ENCODE measurements at regions not wholly inside any gene's neighbourhood (a gene's known extent, or its start where the extent isn't known, plus 50 kb on each side); places are given as distances from the start of the nearest gene placed in this dataset.

DNA sequence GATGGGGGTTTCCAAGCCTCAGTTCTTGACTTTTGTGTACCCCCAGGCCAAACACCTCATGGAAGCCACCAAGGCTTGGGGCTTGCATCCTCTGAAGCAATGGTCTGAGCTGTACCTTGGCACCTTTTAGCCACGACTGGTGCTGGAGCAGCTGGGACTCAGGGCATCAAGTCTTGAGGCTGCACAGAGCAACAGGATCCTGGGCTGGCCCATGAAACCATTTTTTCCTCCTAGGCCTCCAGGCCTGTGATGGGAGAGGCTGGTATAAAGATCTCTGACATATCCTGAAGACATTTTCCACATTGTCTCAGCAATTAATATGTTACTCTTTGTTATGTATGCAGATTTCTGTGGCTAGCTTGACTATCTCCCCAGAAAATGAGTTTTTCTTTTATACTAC, 269.1 kb upstream of the TBX18 start:
- Mint-ChIP-seq H3K36me3 (peaks cover 0 to 3% (median 0%) of the 10 kb centered on the region in 3 donors), H3K4me1 (no peaks in the 10 kb centered on the region), H3K27me3 (no peaks in the 10 kb centered on the region), H3K4me3 (no peak overlapping the region), H3K9me3 (peaks cover 6 to 18% (median 11%) of the 10 kb centered on the region in 5 donors), H3K27ac (no peak overlapping the region)
- H3K36me3 ChIP-seq (ENCODE audit: insufficient read depth, low read length) = no peaks in the 10 kb centered on the region
- H3K27ac ChIP-seq (ENCODE audit: low read depth, low read length) = no peak overlapping the region
- H3K4me1 ChIP-seq (ENCODE audit: insufficient read depth, low read length) = no peaks in the 10 kb centered on the region
- CTCF ChIA-PET = no interaction called here
- no peak overlapping the region for H3K4me3 ChIP-seq (ENCODE audit: low read length)
- no peaks in the 10 kb centered on the region for H3K27me3 ChIP-seq (ENCODE audit: insufficient read depth, low read length, poor library complexity, severe bottlenecking)
- POLR2A ChIA-PET = no interaction called here
- no peak for DNase-seq
- no peaks in the 10 kb centered on the region for H3K9me3 ChIP-seq (ENCODE audit: low read length)

DNA sequence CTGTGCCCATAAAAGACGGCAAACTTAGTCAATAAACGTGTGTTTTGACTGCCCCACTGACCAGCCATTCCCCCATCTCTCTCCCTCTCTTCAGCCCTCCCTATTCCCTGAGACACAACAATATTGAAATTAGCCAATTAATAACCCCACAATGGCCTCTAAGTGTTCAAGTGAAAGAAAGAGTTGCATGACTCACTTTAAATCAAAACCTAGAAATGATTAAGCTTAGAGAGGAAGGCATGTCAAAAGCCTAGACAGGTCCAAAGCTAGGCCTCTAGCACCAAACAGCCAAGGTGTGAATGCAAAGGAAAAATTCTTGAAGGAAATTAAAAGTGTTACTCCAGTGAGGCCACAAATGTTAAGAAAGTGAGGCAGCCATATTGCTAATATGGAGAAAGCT, 261.6 kb upstream of the TBX18 start:
- ChIA-PET CTCF (no interaction called here), POLR2A (no interaction called here)

DNA sequence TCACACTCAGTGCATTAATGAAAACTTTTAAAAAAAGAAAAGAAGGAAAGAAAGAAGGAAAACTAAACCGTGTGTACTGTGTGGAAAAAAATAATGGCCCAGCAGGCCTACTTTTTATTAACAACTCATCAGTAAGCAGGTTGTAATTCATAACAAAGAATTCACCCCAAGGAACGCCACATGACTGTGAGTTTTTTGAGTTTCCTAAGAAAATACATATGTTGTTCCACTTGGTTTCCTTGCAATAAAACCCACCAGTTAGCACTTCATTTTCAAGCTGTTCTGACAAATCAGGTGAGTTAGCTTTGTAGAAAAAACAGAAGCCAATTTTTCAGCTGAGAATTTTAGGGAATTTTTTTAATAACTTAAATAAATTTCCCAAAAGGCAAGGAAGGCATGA, 259.3 kb upstream of the TBX18 start:
- Mint-ChIP-seq H3K27me3 (no peaks in the 10 kb centered on the region), H3K9me3 (peaks cover 0 to 4% (median 0%) of the 10 kb centered on the region in 5 donors), H3K27ac (no peak overlapping the region), H3K36me3 (no peaks in the 10 kb centered on the region), H3K4me3 (no peak overlapping the region), H3K4me1 (no peaks in the 10 kb centered on the region)
- Histone ChIP-seq H3K27me3 (ENCODE audit: insufficient read depth, low read length, poor library complexity, severe bottlenecking) (no peaks in the 10 kb centered on the region), H3K9me3 (ENCODE audit: low read length) (no peaks in the 10 kb centered on the region), H3K27ac (ENCODE audit: low read depth, low read length) (no peak overlapping the region), H3K36me3 (ENCODE audit: insufficient read depth, low read length) (no peaks in the 10 kb centered on the region), H3K4me1 (ENCODE audit: insufficient read depth, low read length) (no peaks in the 10 kb centered on the region), H3K4me3 (ENCODE audit: low read length) (no peak overlapping the region)
- CTCF ChIA-PET = no interaction called here
- DNase-seq = no peak
- POLR2A ChIA-PET = no interaction called here

More for the DNA sequence above, 261.6 kb upstream of the TBX18 start:
- DNase-seq = no peak
- Histone ChIP-seq H3K4me3 (ENCODE audit: low read length) (no peak overlapping the region), H3K4me1 (ENCODE audit: insufficient read depth, low read length) (no peaks in the 10 kb centered on the region), H3K27me3 (ENCODE audit: insufficient read depth, low read length, poor library complexity, severe bottlenecking) (no peaks in the 10 kb centered on the region), H3K36me3 (ENCODE audit: insufficient read depth, low read length) (no peaks in the 10 kb centered on the region), H3K27ac (ENCODE audit: low read depth, low read length) (no peak overlapping the region), H3K9me3 (ENCODE audit: low read length) (no peaks in the 10 kb centered on the region)
- Mint-ChIP-seq H3K36me3 (no peaks in the 10 kb centered on the region), H3K4me1 (no peaks in the 10 kb centered on the region), H3K27me3 (no peaks in the 10 kb centered on the region), H3K9me3 (peaks cover 0 to 4% (median 0%) of the 10 kb centered on the region in 5 donors), H3K4me3 (no peak overlapping the region), H3K27ac (no peak overlapping the region)

DNA sequence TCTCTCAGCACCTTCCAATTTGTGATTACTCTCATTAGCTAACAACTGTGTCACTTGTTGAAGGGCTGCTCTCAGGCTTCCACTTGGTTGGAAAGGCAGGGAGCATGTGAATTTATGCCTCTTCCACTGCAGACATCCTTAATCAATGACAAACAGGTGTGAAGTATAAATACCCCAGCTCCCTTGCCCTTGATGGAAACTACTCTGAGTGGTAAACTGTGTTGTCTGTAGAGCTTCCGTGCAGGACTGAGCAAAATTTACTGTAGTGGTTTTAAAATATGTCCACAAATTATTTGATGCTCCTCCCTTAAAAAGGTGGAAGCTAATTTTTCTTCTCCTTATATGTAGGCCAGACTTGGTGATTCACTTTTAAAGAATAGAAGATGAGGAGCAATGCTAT, 253.0 kb upstream of the TBX18 start:
- Mint-ChIP-seq H3K27me3 (no peaks in the 10 kb centered on the region), H3K36me3 (peaks cover 0 to 3% (median 0%) of the 10 kb centered on the region in 3 donors), H3K27ac (no peak overlapping the region), H3K9me3 (peaks cover 0 to 8% (median 2%) of the 10 kb centered on the region in 5 donors), H3K4me3 (no peak overlapping the region), H3K4me1 (no peaks in the 10 kb centered on the region)
- CTCF ChIA-PET = no interaction called here
- H3K27ac ChIP-seq (ENCODE audit: low read depth, low read length) = no peak overlapping the region
- H3K27me3 ChIP-seq (ENCODE audit: insufficient read depth, low read length, poor library complexity, severe bottlenecking) = no peaks in the 10 kb centered on the region
- no peaks in the 10 kb centered on the region for H3K9me3 ChIP-seq (ENCODE audit: low read length)
- H3K4me1 ChIP-seq (ENCODE audit: insufficient read depth, low read length) = no peaks in the 10 kb centered on the region
- POLR2A ChIA-PET = no interaction called here
- no peak for DNase-seq
- H3K4me3 ChIP-seq (ENCODE audit: low read length) = no peak overlapping the region
- no peaks in the 10 kb centered on the region for H3K36me3 ChIP-seq (ENCODE audit: insufficient read depth, low read length)

DNA sequence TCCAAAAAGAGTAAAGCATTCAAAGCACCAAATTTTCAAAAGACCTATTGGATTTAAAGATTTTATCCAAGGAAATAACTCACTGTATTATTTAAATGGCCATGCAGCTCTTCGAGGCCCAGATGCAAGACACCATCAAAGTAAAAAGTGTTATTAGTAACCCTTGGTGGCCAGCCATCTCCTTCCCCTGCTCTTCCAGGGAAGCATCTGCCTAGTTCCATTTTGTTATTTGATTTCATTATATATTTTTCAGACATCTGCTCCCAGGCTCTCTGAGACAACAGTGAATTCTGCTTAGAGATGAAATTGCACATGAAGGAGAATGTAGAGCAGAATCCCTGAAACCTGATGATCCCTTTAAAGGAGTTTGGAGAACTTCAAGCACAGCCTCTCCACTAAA, 252.3 kb upstream of the TBX18 start:
- Histone ChIP-seq H3K27me3 (ENCODE audit: insufficient read depth, low read length, poor library complexity, severe bottlenecking) (no peaks in the 10 kb centered on the region), H3K4me1 (ENCODE audit: insufficient read depth, low read length) (no peaks in the 10 kb centered on the region), H3K36me3 (ENCODE audit: insufficient read depth, low read length) (no peaks in the 10 kb centered on the region), H3K9me3 (ENCODE audit: low read length) (no peaks in the 10 kb centered on the region), H3K27ac (ENCODE audit: low read depth, low read length) (no peak overlapping the region), H3K4me3 (ENCODE audit: low read length) (no peak overlapping the region)
- Mint-ChIP-seq H3K27ac (no peak overlapping the region), H3K36me3 (peaks cover 0 to 3% (median 0%) of the 10 kb centered on the region in 3 donors), H3K27me3 (no peaks in the 10 kb centered on the region), H3K4me3 (no peak overlapping the region), H3K9me3 (peaks cover 0 to 8% (median 2%) of the 10 kb centered on the region in 5 donors), H3K4me1 (no peaks in the 10 kb centered on the region)
- DNase-seq = no peak
- CTCF ChIA-PET = no interaction called here
- POLR2A ChIA-PET = no interaction called here

DNA sequence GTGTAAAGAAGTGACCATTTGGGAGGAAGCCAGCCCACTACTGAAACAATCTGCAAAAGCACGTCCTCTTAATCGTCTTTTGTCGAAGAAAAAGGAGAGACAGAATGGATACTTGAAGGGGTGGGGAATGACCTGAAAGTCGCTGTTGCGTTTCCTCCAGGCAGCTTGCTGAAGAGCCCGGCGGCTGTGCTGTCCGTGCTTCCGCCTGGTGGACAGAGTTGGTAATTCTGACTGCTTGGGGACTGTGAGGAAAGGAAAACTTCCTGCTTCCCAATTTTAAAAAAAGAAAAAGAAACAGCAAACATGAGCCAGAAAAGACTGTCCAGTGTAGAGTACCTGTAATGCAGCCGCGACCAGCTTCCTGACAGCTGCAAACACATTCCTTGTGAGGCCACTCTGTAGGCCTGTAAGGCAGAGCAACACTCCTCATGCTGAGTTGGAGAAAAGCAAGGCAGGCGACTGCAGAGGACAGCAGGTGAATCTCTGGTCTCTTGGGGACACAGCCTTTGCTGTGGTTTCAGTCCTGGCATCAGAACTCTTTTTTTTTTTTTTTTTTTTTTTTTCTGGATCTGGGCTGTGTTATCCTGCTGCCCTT, 251.1 kb upstream of the TBX18 start:
- ChIA-PET POLR2A (no interaction called here), CTCF (no interaction called here)
- Mint-ChIP-seq H3K4me3 (no peak overlapping the region), H3K27me3 (no peaks in the 10 kb centered on the region), H3K9me3 (peaks cover 0 to 8% (median 2%) of the 10 kb centered on the region in 5 donors), H3K4me1 (no peaks in the 10 kb centered on the region), H3K27ac (no peak overlapping the region), H3K36me3 (peaks cover 0 to 3% (median 0%) of the 10 kb centered on the region in 3 donors)
- Histone ChIP-seq H3K4me3 (ENCODE audit: low read length) (no peak overlapping the region), H3K36me3 (ENCODE audit: insufficient read depth, low read length) (no peaks in the 10 kb centered on the region), H3K9me3 (ENCODE audit: low read length) (no peaks in the 10 kb centered on the region), H3K4me1 (ENCODE audit: insufficient read depth, low read length) (no peaks in the 10 kb centered on the region), H3K27ac (ENCODE audit: low read depth, low read length) (no peak overlapping the region), H3K27me3 (ENCODE audit: insufficient read depth, low read length, poor library complexity, severe bottlenecking) (no peaks in the 10 kb centered on the region)
- DNase-seq = no peak

DNA sequence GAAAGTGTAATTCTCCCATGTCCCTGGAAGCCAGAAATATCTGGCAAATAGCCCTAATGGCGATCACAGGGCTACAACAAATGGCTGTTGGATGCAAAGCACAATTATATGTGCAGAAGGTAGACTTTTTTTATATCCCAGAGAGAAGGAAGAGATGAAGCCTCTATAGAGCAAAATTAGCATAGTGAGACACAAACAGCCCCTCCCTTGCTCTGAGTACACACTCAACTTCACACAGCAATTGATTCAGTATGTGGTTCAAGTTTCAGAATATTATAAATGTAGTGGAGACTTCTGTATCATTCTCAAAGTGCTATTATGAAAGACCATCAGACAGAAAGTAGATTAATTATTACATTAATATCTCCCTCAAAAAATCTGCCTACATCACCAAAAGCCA, 246.5 kb upstream of the TBX18 start:
- H3K27ac Mint-ChIP-seq = no peak overlapping the region
- peaks cover 0 to 3% (median 0%) of the 10 kb centered on the region in 3 donors for H3K36me3 Mint-ChIP-seq
- H3K27me3 ChIP-seq (ENCODE audit: insufficient read depth, low read length, poor library complexity, severe bottlenecking) = no peaks in the 10 kb centered on the region
- H3K27me3 Mint-ChIP-seq = no peaks in the 10 kb centered on the region
- peaks cover 0 to 8% (median 2%) of the 10 kb centered on the region in 5 donors for H3K9me3 Mint-ChIP-seq
- H3K4me1 Mint-ChIP-seq = no peaks in the 10 kb centered on the region
- no peak overlapping the region for H3K4me3 Mint-ChIP-seq
- H3K9me3 ChIP-seq (ENCODE audit: low read length) = no peaks in the 10 kb centered on the region
- H3K27ac ChIP-seq (ENCODE audit: low read depth, low read length) = no peak overlapping the region
- ChIA-PET CTCF (no interaction called here), POLR2A (no interaction called here)
- no peak overlapping the region for H3K4me3 ChIP-seq (ENCODE audit: low read length)
- no peak for DNase-seq
- no peaks in the 10 kb centered on the region for H3K4me1 ChIP-seq (ENCODE audit: insufficient read depth, low read length)
- no peaks in the 10 kb centered on the region for H3K36me3 ChIP-seq (ENCODE audit: insufficient read depth, low read length)

DNA sequence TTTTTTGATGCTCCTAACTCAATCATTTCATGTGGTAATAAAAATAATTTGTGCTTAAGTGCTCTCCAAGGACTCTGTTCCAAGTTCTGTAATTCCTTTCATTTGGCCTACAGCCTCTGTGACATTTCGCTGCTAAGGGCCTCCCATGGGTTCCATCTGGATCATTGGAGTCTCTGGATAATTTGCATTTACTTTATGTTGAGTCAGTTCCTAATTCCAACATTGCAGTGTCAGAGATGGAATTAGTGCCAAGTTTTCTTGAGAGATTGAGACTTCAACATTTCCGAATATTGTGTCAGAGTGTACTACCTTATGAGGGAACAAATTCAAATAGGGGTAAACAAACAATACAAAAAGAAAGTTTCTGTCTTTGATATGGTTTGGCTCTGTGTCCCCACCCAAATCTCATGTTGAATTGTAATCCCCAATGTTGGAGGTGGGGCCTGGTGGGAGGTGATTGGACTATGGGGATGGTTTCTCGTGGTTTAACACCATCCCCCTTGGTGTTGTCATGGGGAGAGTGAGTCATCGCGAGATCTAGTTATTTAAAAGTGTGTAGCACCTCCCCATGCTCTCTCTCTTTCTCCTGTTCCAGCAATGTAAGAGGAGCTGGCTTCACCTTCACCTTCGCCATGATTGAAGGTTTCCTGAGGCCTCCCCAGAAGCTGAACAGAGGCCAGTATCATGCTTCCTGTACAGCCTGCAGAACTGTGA, 244.1 kb upstream of the TBX18 start:
- H3K27ac ChIP-seq (ENCODE audit: low read depth, low read length) = no peak overlapping the region
- no peaks in the 10 kb centered on the region for H3K27me3 Mint-ChIP-seq
- H3K4me1 ChIP-seq (ENCODE audit: insufficient read depth, low read length) = no peaks in the 10 kb centered on the region
- peaks cover 0 to 5% (median 2%) of the 10 kb centered on the region in 5 donors for H3K9me3 Mint-ChIP-seq
- no peak for DNase-seq
- no peak overlapping the region for H3K4me3 Mint-ChIP-seq
- H3K4me1 Mint-ChIP-seq = no peaks in the 10 kb centered on the region
- H3K27ac Mint-ChIP-seq = no peak overlapping the region
- ChIA-PET CTCF (no interaction called here), POLR2A (no interaction called here)
- H3K27me3 ChIP-seq (ENCODE audit: insufficient read depth, low read length, poor library complexity, severe bottlenecking) = no peaks in the 10 kb centered on the region
- no peaks in the 10 kb centered on the region for H3K36me3 Mint-ChIP-seq
- H3K4me3 ChIP-seq (ENCODE audit: low read length) = no peak overlapping the region
- H3K36me3 ChIP-seq (ENCODE audit: insufficient read depth, low read length) = no peaks in the 10 kb centered on the region
- H3K9me3 ChIP-seq (ENCODE audit: low read length) = no peaks in the 10 kb centered on the region

Data from CD8-positive, alpha-beta memory T cell (primary cell).